H1 (cell line): ENCODE measurements at regions not wholly inside any gene's neighbourhood (a gene's known extent, or its start where the extent isn't known, plus 50 kb on each side); places are given as distances from the start of the nearest gene placed in this dataset.

Source experiments
- CTCF ChIA-PET: fragments of 300-600 bp; sonication (Branson Sonifier 250); formaldehyde crosslinking; loops from one replicate; lab custom pipeline; 2021; ENCODE audit not compliant: partially characterized antibody; lab: Charles Lee
- POLR2A ChIA-PET: fragments of 300-600 bp; sonication (Branson Sonifier 250); formaldehyde crosslinking; loops from one replicate; lab custom pipeline; 2021; ENCODE audit warnings: inconsistent platforms; ENCODE audit not compliant: partially characterized antibody; lab: Charles Lee
- DNase-seq, 2 experiments: peaks; one replicate each; pipeline versions ENCODE4 v3.0.0 to v3.0.0-alpha.2; 2010 to 2022; ENCODE audit warnings: low spot score in 2 of 2, low read depth in 1 of 2, mixed read lengths in 1 of 2
- FAIRE-seq: peaks from 2 replicates; lab custom pipeline; 2011; peaks lifted over from hg19 to GRCh38; lab: Jason Lieb, UNC
- H2AFZ ChIP-seq: 2 replicates; pipeline ENCODE4 v1.8.1; 2012; ENCODE audit warnings: low read length, inconsistent platforms
- H2AK5ac ChIP-seq: 2 replicates; pipeline ENCODE4 v1.6.1; 2013; ENCODE audit warnings: low read depth, low read length
- H2BK120ac ChIP-seq: replicated peaks from 2 replicates; pipeline ENCODE3; 2013; ENCODE audit warnings: low read depth, low read length, inconsistent platforms
- H2BK12ac ChIP-seq: 2 replicates; pipeline ENCODE4 v1.6.1; 2013; ENCODE audit warnings: low read depth, low read length
- H2BK15ac ChIP-seq: 2 replicates; pipeline ENCODE4 v1.6.1; 2013; ENCODE audit warnings: low read length
- H2BK20ac ChIP-seq: 2 replicates; pipeline ENCODE4 v1.6.1; 2013; ENCODE audit warnings: low read length
- H2BK5ac ChIP-seq: 2 replicates; pipeline ENCODE4 v1.6.1; 2013; ENCODE audit warnings: low read depth, low read length
- H3K14ac ChIP-seq: 2 replicates; pipeline ENCODE4 v1.6.1; 2013; ENCODE audit warnings: inconsistent platforms; ENCODE audit not compliant: insufficient read length
- H3K18ac ChIP-seq: 2 replicates; pipeline ENCODE4 v1.6.1; 2013; ENCODE audit warnings: low read length; ENCODE audit errors: extremely low read depth
- H3K23ac ChIP-seq: 2 replicates; pipeline ENCODE4 v1.6.1; 2013; ENCODE audit warnings: inconsistent platforms; ENCODE audit not compliant: insufficient read length
- H3K23me2 ChIP-seq: 2 replicates; pipeline ENCODE4 v1.6.1; 2013; ENCODE audit warnings: low read depth, low read length
- H3K27ac ChIP-seq: 2 replicates; pipeline ENCODE4 v1.6.1; 2011; ENCODE audit warnings: low read depth, low read length, inconsistent platforms
- H3K27me3 ChIP-seq, 4 experiments: replicated peaks in 1 of 4; 1 replicate in 1 of 4; 2 replicates in 3 of 4; pipeline versions ENCODE4 v1.6.1 to v1.8.1; 2011 to 2013; ENCODE audit warnings: low read length in 3 of 4, mild to moderate bottlenecking in 3 of 4, inconsistent platforms in 2 of 4, mixed read lengths in 2 of 4, moderate library complexity in 1 of 4; ENCODE audit not compliant: control insufficient read depth in 3 of 4, insufficient read depth in 3 of 4; ENCODE audit errors: extremely low read depth in 1 of 4
- H3K36me3 ChIP-seq, 4 experiments: 2 replicates each; pipeline versions ENCODE4 v1.6.1 to v1.8.1; 2011 to 2013; ENCODE audit warnings: mild to moderate bottlenecking in 4 of 4, low read length in 3 of 4, moderate library complexity in 2 of 4, control low read depth in 1 of 4, inconsistent platforms in 1 of 4; ENCODE audit not compliant: insufficient read depth in 4 of 4, control insufficient read depth in 2 of 4
- H3K4ac ChIP-seq: replicated peaks from 2 replicates; pipeline ENCODE3; 2013; ENCODE audit warnings: low read length, low read depth, mixed read lengths, inconsistent platforms; ENCODE audit not compliant: insufficient read length
- H3K4me1 ChIP-seq, 4 experiments: replicated peaks in 1 of 4; 1 replicate in 1 of 4; 2 replicates in 3 of 4; pipeline versions ENCODE4 v1.6.1 to v1.8.1; 2011 to 2013; ENCODE audit warnings: low read length in 3 of 4, inconsistent platforms in 2 of 4, mixed read lengths in 1 of 4; ENCODE audit not compliant: insufficient read depth in 4 of 4, control insufficient read depth in 3 of 4
- H3K4me2 ChIP-seq, 2 experiments: 2 replicates each; pipeline versions ENCODE4 v1.6.1 to v1.8.1; 2011 to 2013; ENCODE audit warnings: low read depth in 2 of 2, low read length in 2 of 2, control low read depth in 1 of 2, inconsistent platforms in 1 of 2, mild to moderate bottlenecking in 1 of 2; ENCODE audit not compliant: insufficient read depth in 1 of 2
- H3K4me3 ChIP-seq, 4 experiments: fragments of 200-600, 300-600 bp in 1 of 4; sonication (generic), shearing (Covaris generic), sonication (Bioruptor Twin) in 1 of 4; 2 replicates each; pipeline versions ENCODE4 v1.5.1 to v1.8.1; 2011 to 2016; ENCODE audit warnings: low read length in 4 of 4, low read depth in 3 of 4, control low read depth in 2 of 4, inconsistent platforms in 2 of 4, mild to moderate bottlenecking in 2 of 4, mixed read lengths in 1 of 4, moderate library complexity in 1 of 4; ENCODE audit not compliant: insufficient read depth in 2 of 4; ENCODE audit errors: extremely low read depth in 1 of 4
- H3K56ac ChIP-seq: replicated peaks from 2 replicates; pipeline ENCODE3; 2013; ENCODE audit warnings: low read depth, mild to moderate bottlenecking, mixed read lengths, low read length, inconsistent platforms; ENCODE audit not compliant: insufficient read length
- H3K79me1 ChIP-seq: 2 replicates; pipeline ENCODE4 v1.6.1; 2013; ENCODE audit warnings: low read depth, low read length, control low read depth
- H3K79me2 ChIP-seq, 2 experiments: 2 replicates each; pipeline versions ENCODE4 v1.6.1 to v1.8.1; 2012 to 2013; ENCODE audit warnings: low read length in 2 of 2, mild to moderate bottlenecking in 2 of 2, inconsistent platforms in 1 of 2; ENCODE audit not compliant: insufficient read depth in 2 of 2, control insufficient read depth in 1 of 2
- H3K9ac ChIP-seq, 4 experiments: replicated peaks in 1 of 4; 1 replicate in 1 of 4; 2 replicates in 3 of 4; pipeline versions ENCODE4 v1.6.1 to v1.8.1; 2011 to 2013; ENCODE audit warnings: low read depth in 3 of 4, low read length in 3 of 4, control low read depth in 2 of 4, mild to moderate bottlenecking in 2 of 4, moderate library complexity in 2 of 4, inconsistent platforms in 1 of 4; ENCODE audit errors: extremely low read depth in 1 of 4
- H3K9me3 ChIP-seq, 2 experiments: 2 replicates each; pipeline versions ENCODE4 v1.6.1 to v1.8.1; 2012 to 2013; ENCODE audit warnings: mild to moderate bottlenecking in 2 of 2, moderate library complexity in 2 of 2, control low read depth in 1 of 2, inconsistent platforms in 1 of 2, low read depth in 1 of 2, low read length in 1 of 2, mixed read lengths in 1 of 2; ENCODE audit not compliant: insufficient read depth in 2 of 2
- H4K20me1 ChIP-seq, 2 experiments: replicated peaks in 1 of 2; 2 replicates each; pipeline versions ENCODE3 to v1.8.1; 2011 to 2013; ENCODE audit warnings: inconsistent platforms in 2 of 2, low read length in 2 of 2, mild to moderate bottlenecking in 1 of 2; ENCODE audit not compliant: insufficient read depth in 2 of 2, control insufficient read depth in 1 of 2
- H4K5ac ChIP-seq: 2 replicates; pipeline ENCODE4 v1.6.1; 2013; ENCODE audit warnings: low read length, low read depth, mixed read lengths, inconsistent platforms; ENCODE audit not compliant: insufficient read length
- H4K8ac ChIP-seq: 2 replicates; pipeline ENCODE4 v1.8.0; 2013; ENCODE audit warnings: mild to moderate bottlenecking, moderate library complexity, low read length, inconsistent platforms; ENCODE audit not compliant: insufficient read depth; ENCODE audit errors: extremely low read depth
- H4K91ac ChIP-seq: replicated peaks from 2 replicates; pipeline ENCODE3; 2013; ENCODE audit warnings: low read length, mixed read lengths, inconsistent platforms; ENCODE audit not compliant: insufficient read length
- ATF3 ChIP-seq: IDR thresholded peaks from 2 replicates; pipeline ENCODE4 v1.6.1; 2011; ENCODE audit warnings: low read depth, mild to moderate bottlenecking, low read length; ENCODE audit not compliant: insufficient read depth
- MAFK ChIP-seq: IDR thresholded peaks from 2 replicates; pipeline ENCODE4 v1.6.1; 2012; ENCODE audit warnings: low read depth, mild to moderate bottlenecking, improper control_type of control experiment, low read length
- WGBS, 2 experiments: shearing (Covaris generic) in 1 of 2; methylation state at CpG; one replicate each; pipeline versions ENCODE4 v1.1.6 to v1.1.7; 2013 to 2015; ENCODE audit warnings: low lambda C conversion rate in 2 of 2, mixed read lengths in 2 of 2, inconsistent platforms in 1 of 2, low coverage in 1 of 2, missing lambda C conversion rate in 1 of 2; ENCODE audit not compliant: insufficient replicate concordance in 2 of 2, insufficient coverage in 1 of 2, insufficient read length in 1 of 2; ENCODE audit errors: extremely low coverage in 1 of 2, missing lambda C conversion rate in 1 of 2; 5-methylcytosine and 5-hydroxymethylcytosine counted together

GRCh38 chr1:105399716-105400115, 1650.0 kb downstream of the AMY1C start:
- WGBS, 2 experiments: 94% methylated on average over 1 of the region's 1 CpG; no CpG with 5 or more reads in 1 of the 2 experiments
- FAIRE-seq: no peak
- no peaks in the 10 kb centered on the region for H3K4me1 ChIP-seq
- H2BK20ac ChIP-seq: no peak overlapping the region
- peaks cover 0 to 1% (median 0%) of the 10 kb centered on the region in 4 experiments; a peak in 1 of 7 replicates for H3K27me3 ChIP-seq
- H2BK15ac ChIP-seq: no peak overlapping the region
- no peak overlapping the region for H2BK120ac ChIP-seq
- H3K56ac ChIP-seq: no peak overlapping the region
- H3K27ac ChIP-seq: no peak overlapping the region
- no peak for TF ChIP-seq ATF3
- TF ChIP-seq MAFK: peak; percentile 91; the same call in 1 of the 2 replicates
- TF ChIP-seq, all 59 proteins: peak for 1
- Histone ChIP-seq H3K9ac (no peak overlapping the region), H3K9me3 (peaks cover 3 to 4% of the 10 kb centered on the region in 2 experiments; a peak in 2 of 4 replicates), H2BK12ac (no peak overlapping the region), H3K4me3 (no peak overlapping the region), H4K20me1 (no peaks in the 10 kb centered on the region), H4K8ac (no peak overlapping the region), H3K79me2 (no peaks in the 10 kb centered on the region), H3K4me2 (no peak overlapping the region), H4K5ac (no peak overlapping the region), H4K91ac (no peak overlapping the region), H2AK5ac (no peak overlapping the region), H2BK5ac (no peak overlapping the region), H2AFZ (no peak overlapping the region), H3K36me3 (no peaks in the 10 kb centered on the region), H3K23ac (no peak overlapping the region), H3K4ac (no peak overlapping the region), H3K23me2 (no peaks in the 10 kb centered on the region), H3K18ac (no peak overlapping the region), H3K79me1 (no peaks in the 10 kb centered on the region), H3K14ac (no peak overlapping the region)
- ChIA-PET CTCF (no interaction called here), POLR2A (no interaction called here)
- no peak for DNase-seq
